ENCODE measurements at regions not wholly inside any gene's neighbourhood (a gene's known extent, or its start where the extent isn't known, plus 50 kb on each side); places are given as distances from the start of the nearest gene placed in this dataset.

DNA sequence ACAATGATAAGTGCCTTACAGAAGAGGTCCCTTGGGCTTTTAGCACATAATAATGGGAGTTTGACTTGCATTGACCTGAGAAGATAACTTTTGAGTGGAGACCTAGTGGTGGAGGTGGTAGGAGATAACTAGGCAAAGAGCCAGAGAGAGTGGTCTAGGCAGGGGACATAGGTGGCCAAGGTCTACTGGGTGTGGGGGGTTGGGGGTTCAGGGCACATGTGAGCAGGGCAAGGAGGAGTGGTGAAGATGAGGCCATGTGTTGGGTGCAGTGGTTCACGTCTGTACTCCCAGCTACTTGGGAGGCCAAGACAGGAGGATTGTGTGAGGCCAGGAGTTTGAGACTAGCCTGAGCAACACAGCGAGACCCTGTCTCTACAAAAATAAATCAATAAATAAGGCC lies 74.3 kb upstream of the CTNNBL1 start:
- Histone ChIP-seq H3K4me2 (ENCODE audit: low read length) (no peak overlapping the region), H3K9me3 (ENCODE audit: control insufficient read depth, insufficient read depth, low read length) (no peaks in the 10 kb centered on the region), H3K4me3 (ENCODE audit: low read length) (no peak overlapping the region), H4K20me1 (ENCODE audit: control insufficient read depth, insufficient read depth, low read depth, low read length) (no peaks in the 10 kb centered on the region), H3K9me2 (replicated peaks; ENCODE audit: control insufficient read depth, low read length) (no peaks in the 10 kb centered on the region), H3K4me1 (ENCODE audit: control insufficient read depth, low read length) (no peaks in the 10 kb centered on the region), H3K79me2 (ENCODE audit: control insufficient read depth, low read length) (no peaks in the 10 kb centered on the region), H3K27ac (ENCODE audit: low read depth, low read length) (no peak overlapping the region), H3K36me3 (ENCODE audit: control insufficient read depth, low read length) (no peaks in the 10 kb centered on the region), H3F3A (ENCODE audit: control insufficient read depth, insufficient read depth) (no peaks in the 10 kb centered on the region), H3K27me3 (ENCODE audit: control insufficient read depth, low read length) (peaks cover 16% of the 10 kb centered on the region)
- TF ChIP-seq EZH2phosphoT487 (IDR thresholded peaks at IDR 0.05; ENCODE audit: borderline replicate concordance, low read length): no peak
- TF ChIP-seq, protein P1, sequence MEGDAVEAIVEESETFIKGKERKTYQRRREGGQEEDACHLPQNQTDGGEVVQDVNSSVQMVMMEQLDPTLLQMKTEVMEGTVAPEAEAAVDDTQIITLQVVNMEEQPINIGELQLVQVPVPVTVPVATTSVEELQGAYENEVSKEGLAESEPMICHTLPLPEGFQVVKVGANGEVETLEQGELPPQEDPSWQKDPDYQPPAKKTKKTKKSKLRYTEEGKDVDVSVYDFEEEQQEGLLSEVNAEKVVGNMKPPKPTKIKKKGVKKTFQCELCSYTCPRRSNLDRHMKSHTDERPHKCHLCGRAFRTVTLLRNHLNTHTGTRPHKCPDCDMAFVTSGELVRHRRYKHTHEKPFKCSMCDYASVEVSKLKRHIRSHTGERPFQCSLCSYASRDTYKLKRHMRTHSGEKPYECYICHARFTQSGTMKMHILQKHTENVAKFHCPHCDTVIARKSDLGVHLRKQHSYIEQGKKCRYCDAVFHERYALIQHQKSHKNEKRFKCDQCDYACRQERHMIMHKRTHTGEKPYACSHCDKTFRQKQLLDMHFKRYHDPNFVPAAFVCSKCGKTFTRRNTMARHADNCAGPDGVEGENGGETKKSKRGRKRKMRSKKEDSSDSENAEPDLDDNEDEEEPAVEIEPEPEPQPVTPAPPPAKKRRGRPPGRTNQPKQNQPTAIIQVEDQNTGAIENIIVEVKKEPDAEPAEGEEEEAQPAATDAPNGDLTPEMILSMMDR (IDR thresholded peaks at IDR 0.05; ENCODE audit: low read depth, low read length, poor library complexity, severe bottlenecking): no peak

DNA sequence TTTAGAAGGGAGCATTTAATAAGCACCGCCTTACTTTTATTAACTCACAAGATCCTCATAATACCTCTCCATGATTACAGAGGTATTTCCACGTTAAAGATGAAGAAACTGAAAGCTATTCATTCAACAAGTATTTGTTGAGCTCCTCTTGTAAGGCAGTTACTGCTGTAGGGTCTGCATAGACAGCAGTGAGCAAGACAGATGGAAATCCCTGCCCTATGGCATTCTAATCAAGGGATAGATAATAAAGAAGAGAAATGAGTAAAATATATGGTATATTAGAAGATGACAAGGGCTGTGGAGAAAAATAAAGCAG lies 77.8 kb upstream of the CTNNBL1 start:
- Histone ChIP-seq H3K9me3 (ENCODE audit: control insufficient read depth, insufficient read depth, low read length) (no peaks in the 10 kb centered on the region), H3K27ac (ENCODE audit: low read depth, low read length) (no peak overlapping the region), H3K9me2 (replicated peaks; ENCODE audit: control insufficient read depth, low read length) (no peaks in the 10 kb centered on the region), H3K79me2 (ENCODE audit: control insufficient read depth, low read length) (no peaks in the 10 kb centered on the region), H3K4me2 (ENCODE audit: low read length) (no peak overlapping the region), H4K20me1 (ENCODE audit: control insufficient read depth, insufficient read depth, low read depth, low read length) (no peaks in the 10 kb centered on the region), H3K36me3 (ENCODE audit: control insufficient read depth, low read length) (no peaks in the 10 kb centered on the region), H3K27me3 (ENCODE audit: control insufficient read depth, low read length) (peaks cover 16% of the 10 kb centered on the region), H3K4me1 (ENCODE audit: control insufficient read depth, low read length) (no peaks in the 10 kb centered on the region), H3F3A (ENCODE audit: control insufficient read depth, insufficient read depth) (no peaks in the 10 kb centered on the region), H3K4me3 (ENCODE audit: low read length) (no peak overlapping the region)
- no peak for TF ChIP-seq EZH2phosphoT487 (IDR thresholded peaks at IDR 0.05; ENCODE audit: borderline replicate concordance, low read length)
- TF ChIP-seq, protein P1 (IDR thresholded peaks at IDR 0.05; ENCODE audit: low read depth, low read length, poor library complexity, severe bottlenecking): peak; percentile 16

DNA sequence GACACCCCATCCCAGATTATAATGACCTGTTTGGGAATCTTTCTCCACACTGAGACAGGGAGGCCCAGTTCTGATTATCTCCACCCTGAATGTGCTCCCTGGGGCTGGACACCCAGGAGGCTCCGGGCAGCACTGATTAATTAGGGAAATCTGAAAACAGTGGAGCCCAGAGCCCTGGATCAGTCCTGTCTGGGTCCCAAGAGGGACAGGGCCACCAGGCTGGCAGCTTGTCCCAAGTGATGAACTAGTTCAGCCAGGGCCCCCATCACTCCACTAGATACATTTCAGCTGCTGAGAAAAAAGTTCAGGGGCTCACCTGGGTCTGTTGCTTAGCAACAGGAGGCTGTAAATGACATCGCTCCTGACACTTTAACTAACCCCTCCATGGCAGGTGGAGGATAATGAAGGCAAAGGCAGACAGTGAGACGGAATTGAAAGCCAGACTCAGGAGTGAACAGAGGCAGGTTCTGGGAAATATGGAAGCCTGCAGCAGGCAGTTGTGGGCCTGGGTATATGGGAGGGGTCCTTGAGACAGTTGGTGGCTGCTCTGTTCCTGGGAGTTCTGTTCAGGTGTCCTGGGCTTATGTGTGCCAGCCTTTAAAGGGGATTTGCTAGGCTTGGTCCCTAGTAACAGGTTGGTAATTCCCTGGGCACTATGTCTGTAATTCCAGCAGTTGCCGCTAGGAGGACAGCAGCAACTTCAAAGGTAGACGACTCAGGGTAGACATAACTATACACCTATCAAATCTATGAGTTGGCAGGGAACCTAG lies 78.3 kb upstream of the CTNNBL1 start:
- no peak for TF ChIP-seq EZH2phosphoT487 (IDR thresholded peaks at IDR 0.05; ENCODE audit: borderline replicate concordance, low read length)
- TF ChIP-seq, protein P1 (IDR thresholded peaks at IDR 0.05; ENCODE audit: low read depth, low read length, poor library complexity, severe bottlenecking): peak; percentile 83
- no peak overlapping the region for H3K4me2 ChIP-seq (ENCODE audit: low read length)
- no peaks in the 10 kb centered on the region for H3K36me3 ChIP-seq (ENCODE audit: control insufficient read depth, low read length)

More for the DNA sequence above, 78.3 kb upstream of the CTNNBL1 start:
- Histone ChIP-seq H4K20me1 (ENCODE audit: control insufficient read depth, insufficient read depth, low read depth, low read length) (no peaks in the 10 kb centered on the region), H3K27ac (ENCODE audit: low read depth, low read length) (no peak overlapping the region), H3K9me3 (ENCODE audit: control insufficient read depth, insufficient read depth, low read length) (no peaks in the 10 kb centered on the region), H3K27me3 (ENCODE audit: control insufficient read depth, low read length) (peaks cover 11% of the 10 kb centered on the region), H3F3A (ENCODE audit: control insufficient read depth, insufficient read depth) (no peaks in the 10 kb centered on the region), H3K9me2 (replicated peaks; ENCODE audit: control insufficient read depth, low read length) (no peaks in the 10 kb centered on the region), H3K4me3 (ENCODE audit: low read length) (no peak overlapping the region), H3K79me2 (ENCODE audit: control insufficient read depth, low read length) (no peaks in the 10 kb centered on the region), H3K4me1 (ENCODE audit: control insufficient read depth, low read length) (no peaks in the 10 kb centered on the region)

Measured in DOHH2 (cell line).